GM12872 (cell line): ENCODE measurements at regions not wholly inside any gene's neighbourhood (a gene's known extent, or its start where the extent isn't known, plus 50 kb on each side); places are given as distances from the start of the nearest gene placed in this dataset.

Source experiments
- TF ChIP-seq, protein P1 (sequence below): IDR thresholded peaks from 3 replicates; pipeline ENCODE4 v1.5.1; 2011; ENCODE audit warnings: low read depth, mild to moderate bottlenecking, low read length, moderate library complexity; ENCODE audit not compliant: insufficient read depth

DNA sequence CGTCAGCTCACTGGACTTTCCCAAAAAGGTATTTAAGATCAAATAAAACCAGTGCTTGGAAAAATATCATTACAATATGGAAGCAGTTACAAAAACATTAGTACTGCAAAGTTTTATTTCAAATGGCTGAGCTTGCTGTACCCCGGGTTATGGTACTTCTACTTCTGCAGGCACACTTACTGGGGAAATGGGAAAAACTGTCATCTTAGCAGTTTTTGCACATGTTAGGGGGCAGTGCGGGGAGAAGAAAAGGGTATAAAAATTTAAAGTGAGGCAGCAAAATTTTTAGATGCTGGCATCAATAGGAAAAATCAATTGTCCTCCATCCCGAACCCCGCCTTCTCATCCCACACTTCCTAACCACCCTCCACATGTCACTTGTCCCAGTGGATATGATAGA lies 133.4 kb downstream of the ATG4C start:
- TF ChIP-seq, protein P1, sequence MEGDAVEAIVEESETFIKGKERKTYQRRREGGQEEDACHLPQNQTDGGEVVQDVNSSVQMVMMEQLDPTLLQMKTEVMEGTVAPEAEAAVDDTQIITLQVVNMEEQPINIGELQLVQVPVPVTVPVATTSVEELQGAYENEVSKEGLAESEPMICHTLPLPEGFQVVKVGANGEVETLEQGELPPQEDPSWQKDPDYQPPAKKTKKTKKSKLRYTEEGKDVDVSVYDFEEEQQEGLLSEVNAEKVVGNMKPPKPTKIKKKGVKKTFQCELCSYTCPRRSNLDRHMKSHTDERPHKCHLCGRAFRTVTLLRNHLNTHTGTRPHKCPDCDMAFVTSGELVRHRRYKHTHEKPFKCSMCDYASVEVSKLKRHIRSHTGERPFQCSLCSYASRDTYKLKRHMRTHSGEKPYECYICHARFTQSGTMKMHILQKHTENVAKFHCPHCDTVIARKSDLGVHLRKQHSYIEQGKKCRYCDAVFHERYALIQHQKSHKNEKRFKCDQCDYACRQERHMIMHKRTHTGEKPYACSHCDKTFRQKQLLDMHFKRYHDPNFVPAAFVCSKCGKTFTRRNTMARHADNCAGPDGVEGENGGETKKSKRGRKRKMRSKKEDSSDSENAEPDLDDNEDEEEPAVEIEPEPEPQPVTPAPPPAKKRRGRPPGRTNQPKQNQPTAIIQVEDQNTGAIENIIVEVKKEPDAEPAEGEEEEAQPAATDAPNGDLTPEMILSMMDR = no peak

DNA sequence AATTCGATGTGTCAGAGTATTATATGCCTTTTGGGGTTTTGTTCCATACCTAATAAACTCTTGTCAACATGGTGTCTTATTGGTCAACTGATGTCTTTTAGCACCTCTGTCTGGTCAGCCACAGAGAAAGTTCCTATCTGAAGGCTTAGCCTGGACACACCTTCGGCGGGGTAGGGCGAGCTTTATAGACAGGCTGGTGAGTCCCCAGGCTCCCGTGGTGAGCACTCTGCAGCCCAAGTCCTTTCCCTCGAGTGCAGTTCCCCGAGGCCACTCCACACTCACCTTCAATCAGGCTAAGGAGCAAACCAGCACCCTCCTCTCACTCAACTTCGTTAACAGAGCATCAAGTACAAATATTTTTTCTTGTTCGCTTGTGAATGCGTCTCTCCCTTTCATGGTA lies 133.9 kb downstream of the ATG4C start:
- TF ChIP-seq, protein P1 = no peak

DNA sequence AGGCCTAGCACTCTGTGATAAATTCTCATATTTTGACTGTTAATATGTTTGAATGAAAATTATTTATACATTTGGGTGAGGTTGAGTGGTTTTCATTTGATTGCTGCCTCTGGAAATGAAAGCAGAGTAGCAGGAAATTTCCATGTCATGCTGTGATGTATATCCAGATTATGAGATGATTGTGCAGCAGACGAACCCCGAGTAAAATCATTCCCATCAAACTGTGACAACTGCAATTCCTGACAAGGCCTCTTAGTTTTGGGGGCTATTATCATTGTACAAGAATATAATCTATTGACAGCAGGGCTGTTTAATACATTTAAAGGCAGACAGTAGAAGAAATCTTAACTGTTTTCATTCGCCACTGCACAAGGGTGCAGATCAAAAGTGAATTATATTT lies 134.8 kb downstream of the ATG4C start:
- TF ChIP-seq, protein P1 = no peak

DNA sequence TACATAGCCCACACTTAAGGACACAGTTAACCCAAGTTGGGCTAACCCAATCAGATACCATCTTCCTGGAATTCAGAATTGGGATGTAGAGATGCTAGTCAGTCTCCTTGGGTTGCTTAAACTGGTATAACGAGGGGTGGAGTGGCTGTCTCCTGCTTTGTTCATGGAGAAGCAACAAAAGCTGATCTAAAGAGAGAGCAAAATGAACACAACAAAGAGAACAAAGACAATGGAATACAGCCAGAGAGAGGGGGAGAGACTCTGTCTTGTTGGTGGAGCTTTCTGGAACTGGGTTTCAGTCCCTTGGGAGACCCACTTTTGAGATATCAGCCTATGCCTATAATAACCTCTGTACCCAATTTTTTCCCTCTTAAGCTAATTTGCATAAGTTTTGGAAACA lies 138.1 kb downstream of the ATG4C start:
- TF ChIP-seq, protein P1 = no peak

DNA sequence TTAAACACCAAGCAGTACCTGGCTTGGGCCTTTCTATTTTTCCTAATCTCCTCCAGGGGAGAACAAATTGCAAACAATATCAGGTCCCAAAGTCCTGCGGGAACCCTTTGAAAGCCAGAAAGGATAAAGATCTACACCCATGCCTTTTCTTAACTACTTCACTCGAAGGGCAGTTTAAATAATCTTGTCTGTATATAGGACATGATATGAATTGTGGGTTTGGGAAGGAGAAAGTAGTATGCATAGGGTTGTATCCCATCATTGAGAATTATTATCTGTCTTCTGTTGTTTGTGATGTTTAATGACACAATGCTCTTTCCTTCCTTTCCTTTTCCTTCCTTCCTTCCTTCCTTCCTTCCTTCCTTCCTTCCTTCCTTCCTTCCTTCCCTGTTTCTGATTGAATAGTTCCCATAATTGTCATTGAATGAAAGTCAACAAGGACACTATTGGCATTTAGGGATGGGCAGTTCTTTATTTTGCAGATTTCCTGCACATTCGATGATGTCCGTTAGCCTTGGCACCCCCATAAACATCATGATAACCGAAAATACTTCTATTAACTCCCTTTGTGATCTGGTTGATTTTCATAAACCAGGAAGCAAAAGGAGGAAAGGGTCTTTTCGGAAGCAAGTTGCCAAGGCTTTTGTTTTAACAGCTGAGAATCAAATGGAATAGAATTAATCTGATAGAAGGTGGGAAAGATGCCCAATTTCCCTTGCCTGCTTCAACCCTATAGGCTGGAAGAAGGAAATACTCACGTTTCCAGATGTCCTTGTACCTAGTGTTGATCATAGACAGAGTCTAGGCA lies 141.3 kb downstream of the ATG4C start:
- TF ChIP-seq, protein P1 = no peak

DNA sequence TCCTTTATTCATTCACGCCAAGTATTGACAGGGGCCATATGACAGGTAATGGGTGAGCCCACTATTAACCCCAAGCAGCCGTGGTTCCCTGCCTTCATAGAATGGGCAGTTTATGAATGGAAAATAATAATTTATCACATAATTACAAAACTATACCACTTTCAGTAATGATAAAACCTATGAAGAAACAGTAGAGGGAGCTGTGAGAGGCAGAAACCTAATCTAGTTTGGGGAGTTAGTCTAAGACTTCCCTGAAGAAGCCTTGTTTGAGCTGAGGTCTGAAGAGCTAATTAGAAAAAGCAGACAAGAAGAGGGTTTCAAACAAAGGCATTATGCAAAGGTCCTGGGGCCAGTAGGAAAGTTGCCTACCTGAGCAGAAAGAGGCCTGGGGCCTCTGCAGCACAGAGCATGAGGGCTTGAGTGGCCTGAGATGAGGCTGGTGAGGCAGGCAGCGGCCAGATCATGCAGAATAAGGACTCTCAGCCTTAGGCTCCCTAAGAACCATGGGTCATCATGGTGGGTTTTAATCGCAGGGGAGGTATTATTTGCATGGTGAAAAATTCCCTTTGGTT lies 142.8 kb downstream of the ATG4C start:
- TF ChIP-seq, protein P1 = no peak

DNA sequence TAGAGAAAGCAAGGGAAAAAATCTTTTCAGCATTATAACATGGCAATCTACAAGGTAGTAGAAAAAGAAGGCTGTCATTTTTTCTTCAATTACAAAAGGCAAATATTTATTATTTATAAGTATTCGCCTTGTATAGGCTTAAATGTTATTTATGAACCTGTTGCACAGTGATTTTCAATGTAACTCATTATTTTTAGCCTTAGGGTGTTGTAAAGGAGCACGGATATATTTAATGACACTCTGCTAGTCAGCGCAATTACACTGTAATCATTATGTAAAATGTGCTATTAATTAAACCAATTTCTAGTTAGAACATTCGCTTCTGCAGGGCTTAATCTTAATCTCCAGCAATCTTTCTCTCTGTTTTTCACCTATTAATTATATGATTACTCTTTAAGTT lies 145.0 kb downstream of the ATG4C start:
- TF ChIP-seq, protein P1 = no peak
